Mesothelial cell of epicardium (in vitro differentiated cells): ENCODE measurements at regions not wholly inside any gene's neighbourhood (a gene's known extent, or its start where the extent isn't known, plus 50 kb on each side); places are given as distances from the start of the nearest gene placed in this dataset.

Source experiments
- DNase-seq, 2 experiments: peaks; one replicate each; pipeline ENCODE4 v3.0.0; 2021; ENCODE audit warnings: low spot score in 2 of 2; ENCODE audit not compliant: unreplicated experiment in 2 of 2
- H3K27ac Mint-ChIP-seq: 2 replicates; pipeline ENCODE4 v1.8.0; 2021; ENCODE audit warnings: mixed read lengths
- H3K27me3 Mint-ChIP-seq: 2 replicates; pipeline ENCODE4 v1.8.0; 2021; ENCODE audit warnings: low read depth, mixed read lengths
- H3K36me3 Mint-ChIP-seq: 2 replicates; pipeline ENCODE4 v1.8.0; 2021; ENCODE audit warnings: mixed read lengths
- H3K4me1 Mint-ChIP-seq: 2 replicates; pipeline ENCODE4 v1.8.0; 2021; ENCODE audit warnings: mixed read lengths
- H3K4me3 Mint-ChIP-seq: 2 replicates; pipeline ENCODE4 v1.8.0; 2021; ENCODE audit warnings: mild to moderate bottlenecking, moderate library complexity, mixed read lengths
- H3K9me3 Mint-ChIP-seq: 2 replicates; pipeline ENCODE4 v1.8.0; 2021; ENCODE audit warnings: mixed read lengths
- CTCF ChIP-seq: fragments of 200-600 bp; sonication (generic); IDR thresholded peaks from one replicate; pipeline ENCODE4 v1.5.0; 2021; ENCODE audit warnings: antibody characterized with exemption; ENCODE audit not compliant: unreplicated experiment

- H3K4me1 Mint-ChIP-seq: no peaks in the 10 kb centered on the region
- DNase-seq: no peak
- no peak for TF ChIP-seq CTCF
- H3K27me3 Mint-ChIP-seq: peaks cover 5% of the 10 kb centered on the region
- peaks cover 17% of the 10 kb centered on the region for H3K9me3 Mint-ChIP-seq
- H3K36me3 Mint-ChIP-seq: no peaks in the 10 kb centered on the region
- H3K4me3 Mint-ChIP-seq: no peak overlapping the region
- no peak overlapping the region for H3K27ac Mint-ChIP-seq
Measured at GRCh38 chr5:156178117-156178516, 148.8 kb upstream of the SGCD start.

GRCh38 chr5:156181656-156182055 is 145.3 kb upstream of the SGCD start:
- Mint-ChIP-seq H3K27ac (no peak overlapping the region), H3K9me3 (peaks cover 17% of the 10 kb centered on the region), H3K27me3 (peaks cover 5% of the 10 kb centered on the region), H3K4me3 (no peak overlapping the region), H3K36me3 (no peaks in the 10 kb centered on the region), H3K4me1 (no peaks in the 10 kb centered on the region)
- no peak for TF ChIP-seq CTCF
- no peak for DNase-seq

- TF ChIP-seq CTCF: no peak
- no peaks in the 10 kb centered on the region for H3K36me3 Mint-ChIP-seq
- peaks cover 11% of the 10 kb centered on the region for H3K27me3 Mint-ChIP-seq
- H3K27ac Mint-ChIP-seq: no peak overlapping the region
- H3K9me3 Mint-ChIP-seq: peaks cover 17% of the 10 kb centered on the region
- no peak for DNase-seq
- H3K4me1 Mint-ChIP-seq: no peaks in the 10 kb centered on the region
- no peak overlapping the region for H3K4me3 Mint-ChIP-seq
Measured at GRCh38 chr5:156182174-156182967, 144.6 kb upstream of the SGCD start.

GRCh38 chr5:156186760-156187159 is 140.2 kb upstream of the SGCD start:
- Mint-ChIP-seq H3K36me3 (no peaks in the 10 kb centered on the region), H3K4me1 (no peaks in the 10 kb centered on the region), H3K9me3 (peaks cover 3% of the 10 kb centered on the region), H3K27ac (no peak overlapping the region), H3K27me3 (peaks cover 12% of the 10 kb centered on the region), H3K4me3 (no peak overlapping the region)
- no peak for TF ChIP-seq CTCF
- DNase-seq: no peak

GRCh38 chr5:156188016-156188415 is 138.9 kb upstream of the SGCD start:
- peaks cover 12% of the 10 kb centered on the region for H3K27me3 Mint-ChIP-seq
- no peaks in the 10 kb centered on the region for H3K4me1 Mint-ChIP-seq
- no peak for TF ChIP-seq CTCF
- DNase-seq: no peak
- H3K4me3 Mint-ChIP-seq: no peak overlapping the region
- H3K36me3 Mint-ChIP-seq: no peaks in the 10 kb centered on the region
- no peak overlapping the region for H3K27ac Mint-ChIP-seq
- no peaks in the 10 kb centered on the region for H3K9me3 Mint-ChIP-seq

- no peaks in the 10 kb centered on the region for H3K9me3 Mint-ChIP-seq
- H3K36me3 Mint-ChIP-seq: no peaks in the 10 kb centered on the region
- no peak for DNase-seq
- no peak overlapping the region for H3K27ac Mint-ChIP-seq
- H3K4me1 Mint-ChIP-seq: no peaks in the 10 kb centered on the region
- H3K27me3 Mint-ChIP-seq: peaks cover 12% of the 10 kb centered on the region
- no peak for TF ChIP-seq CTCF
- H3K4me3 Mint-ChIP-seq: no peak overlapping the region
Measured at GRCh38 chr5:156189628-156190027, 137.3 kb upstream of the SGCD start.
